Esophagus squamous epithelium (tissue), 5 donors: ENCODE measurements at regions not wholly inside any gene's neighbourhood (a gene's known extent, or its start where the extent isn't known, plus 50 kb on each side); places are given as distances from the start of the nearest gene placed in this dataset.

Experiments
- DNase-seq: peaks from one replicate; lab custom pipeline; 2025; lab: John Stamatoyannopoulos, UW
- H3K27ac ChIP-seq, 4 donors: fragments of 200-600 bp; sonication (generic); one replicate each; pipeline ENCODE4 v1.5.1; 2016 to 2019; ENCODE audit warnings: mild to moderate bottlenecking in 1 of 4
- H3K27me3 ChIP-seq, 4 donors: fragments of 200-600 bp; sonication (generic); 1 replicate in 3 of 4; 2 replicates in 1 of 4; pipeline versions ENCODE4 v1.5.1 to v1.6.0; 2017 to 2021; ENCODE audit warnings: antibody characterized with exemption in 1 of 4
- H3K36me3 ChIP-seq, 3 donors: fragments of 200-600 bp; sonication (generic); one replicate each; pipeline ENCODE4 v1.5.1; 2016 to 2019
- H3K4me1 ChIP-seq, 3 donors: fragments of 200-600 bp; sonication (generic); one replicate each; pipeline ENCODE4 v1.5.1; 2017 to 2019
- H3K4me3 ChIP-seq, 4 donors: fragments of 200-600 bp; sonication (generic); 1 replicate in 3 of 4; 2 replicates in 1 of 4; pipeline ENCODE4 v1.5.1; 2016 to 2019; ENCODE audit warnings: mild to moderate bottlenecking in 2 of 4, moderate library complexity in 1 of 4
- H3K9me3 ChIP-seq, 3 donors: fragments of 200-600 bp; sonication (generic); one replicate each; pipeline ENCODE4 v1.5.1; 2016 to 2019
- CTCF ChIP-seq, 6 experiments: fragments of 450-650 bp in 4 of 6; fragments of 200-600 bp in 2 of 6; sonication (generic) in 2 of 6; IDR thresholded peaks; one replicate each; pipeline ENCODE4 v1.5.1; 2016 to 2019; ENCODE audit warnings: antibody characterized with exemption in 6 of 6, mild to moderate bottlenecking in 4 of 6, moderate library complexity in 4 of 6
- POLR2A ChIP-seq, 4 donors: fragments of 450-650 bp; IDR thresholded peaks; one replicate each; pipeline ENCODE4 v1.6.1; 2017; ENCODE audit warnings: antibody characterized with exemption in 4 of 4, mild to moderate bottlenecking in 4 of 4, moderate library complexity in 3 of 4
- WGBS, 2 donors: methylation state at CpG; one replicate each; pipeline ENCODE4 v1.1.5; 2018; 5-methylcytosine and 5-hydroxymethylcytosine counted together
- intact Hi-C: fragments of 100-400 bp; cut with DNase I; formaldehyde crosslinking; loops from one replicate; pipeline ENCODE4 v1.15.0; 2022
- donor health status: DM: yes; HTN: yes; CAD: no.

DNA sequence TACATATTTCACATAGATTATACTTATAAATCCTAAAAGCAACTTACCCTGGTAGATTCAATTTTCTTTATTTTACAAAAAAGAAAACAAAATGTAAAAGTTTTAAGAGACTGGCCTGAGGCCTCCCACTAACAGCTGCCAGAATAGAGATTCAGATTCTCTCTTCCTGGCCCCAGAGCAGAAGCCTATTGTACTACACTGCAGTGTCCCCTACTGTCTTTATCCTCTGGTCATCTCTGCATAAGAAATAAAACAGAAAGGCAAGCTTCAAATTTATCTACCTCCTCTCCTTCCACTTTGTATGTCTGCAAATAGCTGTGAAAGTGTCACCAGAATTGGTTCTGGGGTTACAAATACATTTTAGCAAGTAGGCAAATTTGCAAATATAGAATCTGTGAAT, 1004.1 kb upstream of the PCDH9 start:
- TF ChIP-seq POLR2A (IDR thresholded peaks at IDR 0.05) (no peak), CTCF (IDR thresholded peaks at IDR 0.05) (no peak)
- no peaks in the 10 kb centered on the region for H3K4me1 ChIP-seq
- intact Hi-C loops, result no loop called here
- no peak overlapping the region for H3K27ac ChIP-seq
- no peak overlapping the region for H3K4me3 ChIP-seq
- no peaks in the 10 kb centered on the region for H3K9me3 ChIP-seq
- H3K27me3 ChIP-seq, result no peaks in the 10 kb centered on the region
- no peaks in the 10 kb centered on the region for H3K36me3 ChIP-seq
- DNase-seq, result no peak

- no peaks in the 10 kb centered on the region for H3K4me1 ChIP-seq
- DNase-seq, result no peak
- no peaks in the 10 kb centered on the region for H3K36me3 ChIP-seq
- no peaks in the 10 kb centered on the region for H3K27me3 ChIP-seq
- H3K9me3 ChIP-seq, result no peaks in the 10 kb centered on the region
- no peak overlapping the region for H3K4me3 ChIP-seq
- no peak for TF ChIP-seq POLR2A (IDR thresholded peaks at IDR 0.05)
- no peak for TF ChIP-seq CTCF (IDR thresholded peaks at IDR 0.05)
- 56 to 57% methylated on average over 6 to 7 of the region's 7 CpGs for WGBS, 2 donors
- intact Hi-C loops, result no loop called here
- H3K27ac ChIP-seq, result no peak overlapping the region
Measured at GRCh38 chr13:68232351-68233130, 1002.4 kb upstream of the PCDH9 start.

DNA sequence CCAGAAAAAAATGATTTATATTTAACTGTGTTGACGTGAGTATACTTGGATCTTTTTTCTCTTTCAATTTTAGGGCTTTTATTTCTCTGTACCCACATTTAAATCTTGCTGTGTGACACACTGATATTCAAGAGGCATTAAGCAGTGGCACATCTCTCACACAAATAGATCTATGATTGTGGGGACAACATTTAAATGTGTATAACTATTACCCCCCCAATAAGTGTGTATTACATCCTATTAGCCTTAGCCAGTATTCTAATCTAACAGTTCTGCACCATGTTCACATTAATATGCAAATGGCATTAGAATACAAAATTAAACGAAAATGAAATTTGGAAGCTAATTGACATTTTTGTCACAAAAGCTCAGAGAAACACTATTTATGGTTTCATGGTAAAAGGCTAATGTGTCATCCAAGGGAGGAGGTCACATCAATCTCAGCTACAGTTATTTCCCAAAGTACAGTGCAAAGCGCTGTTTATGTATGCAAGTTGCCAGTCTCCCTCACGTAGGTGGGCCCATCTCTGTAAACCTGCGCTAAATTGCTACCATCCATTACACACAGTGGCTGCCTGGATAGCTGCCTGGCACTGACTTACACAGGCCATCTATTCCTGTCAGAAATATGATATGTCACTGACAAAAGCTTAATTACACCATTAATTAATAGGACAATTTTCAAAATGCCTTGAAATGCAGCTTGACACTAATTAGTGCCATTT, 984.7 kb upstream of the PCDH9 start:
- Histone ChIP-seq H3K27me3 (no peaks in the 10 kb centered on the region), H3K4me3 (no peak overlapping the region), H3K9me3 (no peaks in the 10 kb centered on the region), H3K27ac (no peak overlapping the region), H3K4me1 (no peaks in the 10 kb centered on the region), H3K36me3 (no peaks in the 10 kb centered on the region)
- no peak for DNase-seq
- intact Hi-C loops, result no loop called here
- TF ChIP-seq CTCF (IDR thresholded peaks at IDR 0.05) (no peak), POLR2A (IDR thresholded peaks at IDR 0.05) (no peak)
- WGBS, 2 donors, result 71 to 86% methylated on average over 5 of the region's 5 CpGs

DNA sequence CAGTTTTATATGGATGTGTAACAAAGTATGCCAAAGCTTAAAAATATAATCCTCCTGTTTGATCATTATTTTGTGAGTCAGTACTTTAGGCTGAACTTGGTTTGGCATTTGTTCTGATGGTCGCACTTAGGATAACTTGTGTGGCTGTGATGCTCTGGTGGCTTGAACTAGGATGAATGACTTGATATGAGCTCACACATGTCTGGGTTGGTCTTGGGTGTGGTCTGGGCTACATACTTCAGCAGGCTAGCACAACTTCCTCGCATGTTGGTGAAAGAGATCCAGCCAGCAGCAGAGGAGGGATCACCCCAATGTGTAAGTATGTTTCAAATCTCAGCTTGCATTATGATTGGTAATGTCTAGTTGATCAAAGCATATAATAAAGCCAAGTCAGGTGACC, 969.1 kb upstream of the PCDH9 start:
- Histone ChIP-seq H3K4me1 (no peaks in the 10 kb centered on the region), H3K9me3 (no peaks in the 10 kb centered on the region), H3K27ac (no peak overlapping the region), H3K36me3 (no peaks in the 10 kb centered on the region), H3K27me3 (no peaks in the 10 kb centered on the region), H3K4me3 (no peak overlapping the region)
- no peak for TF ChIP-seq CTCF (IDR thresholded peaks at IDR 0.05)
- TF ChIP-seq POLR2A (IDR thresholded peaks at IDR 0.05), result no peak
- intact Hi-C loops, result no loop called here
- no peak for DNase-seq
- 54 to 68% methylated on average over 2 of the region's 2 CpGs for WGBS, 2 donors

GRCh38 chr13:68190818-68191217, 960.7 kb upstream of the PCDH9 start:
- intact Hi-C loops, result no loop called here
- Histone ChIP-seq H3K4me1 (no peaks in the 10 kb centered on the region), H3K9me3 (no peaks in the 10 kb centered on the region), H3K4me3 (no peak overlapping the region), H3K27me3 (no peaks in the 10 kb centered on the region), H3K36me3 (no peaks in the 10 kb centered on the region), H3K27ac (no peak overlapping the region)
- WGBS, 2 donors, result 45 to 59% methylated on average over 4 of the region's 4 CpGs
- no peak for TF ChIP-seq POLR2A (IDR thresholded peaks at IDR 0.05)
- TF ChIP-seq CTCF (IDR thresholded peaks at IDR 0.05), result no peak
- DNase-seq, result no peak
